Medulla oblongata (tissue), 1 donor: ENCODE measurements at regions not wholly inside any gene's neighbourhood (a gene's known extent, or its start where the extent isn't known, plus 50 kb on each side); places are given as distances from the start of the nearest gene placed in this dataset.
"Not testable (repeated sequence)": the region's sequence is repeated elsewhere in the genome, so short reads cannot be mapped to it uniquely, and the experiment has no call there.

Experiments used
- DNase-seq: peaks from one replicate; pipeline ENCODE4 v3.0.0-alpha.2; 2015; ENCODE audit errors: extremely low spot score

- no peak for DNase-seq
These were observed 85.1 kb downstream of the GNL3L start for GRCh38 chrX:54615109-54615508.

- DNase-seq = no peak
These were observed 103.6 kb downstream of the GNL3L start for GRCh38 chrX:54633641-54634040.

- no peak for DNase-seq
These were observed 109.0 kb downstream of the GNL3L start for GRCh38 chrX:54639018-54639345.

- DNase-seq = peak; percentile 92
These were observed 109.5 kb downstream of the GNL3L start for GRCh38 chrX:54639346-54640102.

GRCh38 chrX:54640103-54640690 lies 110.2 kb downstream of the GNL3L start:
- no peak for DNase-seq

- peak; percentile 1 for DNase-seq
These were observed 110.7 kb downstream of the GNL3L start for GRCh38 chrX:54640736-54641135.

- no peak for DNase-seq
These were observed 111.5 kb downstream of the GNL3L start for GRCh38 chrX:54641530-54641929.

- DNase-seq = not testable (repeated sequence)
These were observed 117.6 kb downstream of the GNL3L start for GRCh38 chrX:54647607-54648006.

- no peak for DNase-seq
These were observed 129.5 kb downstream of the GNL3L start for GRCh38 chrX:54659547-54659946.

- no peak for DNase-seq
These were observed 122.3 kb downstream of the ITIH6 start for GRCh38 chrX:54675762-54676161.

GRCh38 chrX:54695231-54695630 lies 102.8 kb downstream of the ITIH6 start:
- DNase-seq = no peak

- peak; percentile 1 for DNase-seq
These were observed 102.1 kb downstream of the ITIH6 start for GRCh38 chrX:54695816-54696487.
